ENCODE measurements at regions not wholly inside any gene's neighbourhood (a gene's known extent, or its start where the extent isn't known, plus 50 kb on each side); places are given as distances from the start of the nearest gene placed in this dataset.

GRCh38 chr1:234963180-234963903 is 165.3 kb downstream of the TOMM20 start (continued):
- TF ChIP-seq ZBTB4 (CRISPR knock-in tag; IDR thresholded peaks at IDR 0.05; ENCODE audit: borderline replicate concordance) (0 out of 2 replicates have a peak, but pooled peaks have one; percentile 11), ZSCAN25 (CRISPR knock-in tag; IDR thresholded peaks at IDR 0.05) (no peak), GTF3A (CRISPR knock-in tag; conservative IDR thresholded peaks at IDR 0.05) (0 out of 2 replicates have a peak, but pooled peaks have one; percentile 54), HNRNPK (IDR thresholded peaks at IDR 0.05; ENCODE audit: low read depth, low read length, poor library complexity, severe bottlenecking) (no peak), THRA (CRISPR knock-in tag; IDR thresholded peaks at IDR 0.05; ENCODE audit: borderline replicate concordance) (peak; percentile 64; the same call in 1 of the 2 replicates), ZNF646 (CRISPR knock-in tag; IDR thresholded peaks at IDR 0.05) (no peak; the same call in 1 of the 2 replicates), ARID4A (CRISPR knock-in tag; IDR thresholded peaks at IDR 0.05; ENCODE audit: borderline replicate concordance) (peak; percentile 29; the same call in 1 of the 2 replicates), ZNF790 (CRISPR knock-in tag; IDR thresholded peaks at IDR 0.05; ENCODE audit: borderline replicate concordance) (no peak), ZNF337 (CRISPR knock-in tag; IDR thresholded peaks at IDR 0.05; ENCODE audit: borderline replicate concordance, low read depth) (0 out of 2 replicates have a peak, but pooled peaks have one; percentile 12), ATF1 (CRISPR knock-in tag; IDR thresholded peaks at IDR 0.05) (peak; percentile 61; the same call in 1 of the 2 replicates)
